HG03066 (cell line): ENCODE measurements at regions not wholly inside any gene's neighbourhood (a gene's known extent, or its start where the extent isn't known, plus 50 kb on each side); places are given as distances from the start of the nearest gene placed in this dataset.

Experiments used
- ATAC-seq: cut with Tn5 transposase; IDR thresholded peaks from one replicate; pipeline ENCODE4 v1.9.1; 2021; ENCODE audit warnings: low read depth; ENCODE audit not compliant: unreplicated experiment

GRCh38 chr10:128365156-128365725, 239.0 kb upstream of the MKI67 start:
- no peak for ATAC-seq

- no peak for ATAC-seq
Measured at GRCh38 chr10:128367807-128368206, 241.6 kb upstream of the MKI67 start.

- no peak for ATAC-seq
Measured at GRCh38 chr10:128369101-128369650, 243.0 kb upstream of the MKI67 start.

GRCh38 chr10:128373071-128373749, 247.0 kb upstream of the MKI67 start:
- peak; percentile 84 for ATAC-seq

- ATAC-seq, result no peak
Measured at GRCh38 chr10:128373831-128374230, 247.6 kb upstream of the MKI67 start.

- ATAC-seq, result no peak
Measured at GRCh38 chr10:128375171-128375570, 248.9 kb upstream of the MKI67 start.

GRCh38 chr10:128377364-128377987, 251.3 kb upstream of the MKI67 start:
- no peak for ATAC-seq

- no peak for ATAC-seq
Measured at GRCh38 chr10:128377988-128378387, 251.8 kb upstream of the MKI67 start.

- ATAC-seq, result no peak
Measured at GRCh38 chr10:128380946-128381345, 254.7 kb upstream of the MKI67 start.

GRCh38 chr10:128382225-128382624, 256.0 kb upstream of the MKI67 start:
- ATAC-seq, result no peak

GRCh38 chr10:128384831-128385230, 258.6 kb upstream of the MKI67 start:
- no peak for ATAC-seq

- ATAC-seq, result no peak
Measured at GRCh38 chr10:128386231-128386630, 260.0 kb upstream of the MKI67 start.

- no peak for ATAC-seq
Measured at GRCh38 chr10:128386816-128387604, 260.8 kb upstream of the MKI67 start.

GRCh38 chr10:128390596-128390995, 264.4 kb upstream of the MKI67 start:
- ATAC-seq, result no peak

GRCh38 chr10:128393546-128393945, 267.3 kb upstream of the MKI67 start:
- ATAC-seq, result no peak

GRCh38 chr10:128398118-128398517, 271.9 kb upstream of the MKI67 start:
- ATAC-seq, result no peak

GRCh38 chr10:128398999-128399398, 272.8 kb upstream of the MKI67 start:
- no peak for ATAC-seq

- ATAC-seq, result no peak
Measured at GRCh38 chr10:128400564-128400963, 274.3 kb upstream of the MKI67 start.

GRCh38 chr10:128405450-128405849, 279.2 kb upstream of the MKI67 start:
- no peak for ATAC-seq

- no peak for ATAC-seq
Measured at GRCh38 chr10:128411643-128412042, 285.4 kb upstream of the MKI67 start.

GRCh38 chr10:128414568-128414967, 288.3 kb upstream of the MKI67 start:
- ATAC-seq, result no peak
